Gastrocnemius medialis (tissue), 4 donors: ENCODE measurements at regions not wholly inside any gene's neighbourhood (a gene's known extent, or its start where the extent isn't known, plus 50 kb on each side); places are given as distances from the start of the nearest gene placed in this dataset.

ENCODE experiments used
- ATAC-seq, 2 donors: fragments of 150-250 bp; one replicate each; pipeline ENCODE4 v1.9.1; 2016
- DNase-seq, 2 donors: peaks; one replicate each; pipeline ENCODE4 v3.0.0-alpha.2; 2019
- H3K27ac ChIP-seq, 4 donors: fragments of 200-600 bp; sonication (generic); 1 replicate in 1 of 4; 2 replicates in 3 of 4; pipeline ENCODE4 v1.5.1; 2016 to 2018; ENCODE audit warnings: mild to moderate bottlenecking in 2 of 4, moderate library complexity in 1 of 4
- H3K27me3 ChIP-seq, 3 donors: fragments of 200-600 bp; sonication (generic) in 2 of 3; 1 replicate in 1 of 3; 2 replicates in 2 of 3; pipeline versions ENCODE4 v1.5.1 to v1.6.0; 2016 to 2019; ENCODE audit warnings: mild to moderate bottlenecking in 1 of 3, moderate library complexity in 1 of 3
- H3K36me3 ChIP-seq, 2 donors: fragments of 200-600 bp; sonication (generic) in 1 of 2; one replicate each; pipeline ENCODE4 v1.5.1; 2017 to 2018
- H3K4me1 ChIP-seq, 2 donors: fragments of 200-600 bp; sonication (generic) in 1 of 2; one replicate each; pipeline ENCODE4 v1.5.1; 2016 to 2017; ENCODE audit warnings: mild to moderate bottlenecking in 2 of 2
- H3K4me3 ChIP-seq, 4 donors: fragments of 200-600 bp; sonication (generic) in 3 of 4; 1 replicate in 1 of 4; 2 replicates in 3 of 4; pipeline ENCODE4 v1.5.1; 2016 to 2019; ENCODE audit warnings: mild to moderate bottlenecking in 2 of 4
- H3K9me3 ChIP-seq, 3 donors: fragments of 200-600 bp; sonication (generic) in 2 of 3; 1 replicate in 1 of 3; 2 replicates in 2 of 3; pipeline ENCODE4 v1.5.1; 2016 to 2019
- POLR2A ChIP-seq, 2 donors: fragments of 450-650 bp; IDR thresholded peaks; one replicate each; pipeline ENCODE4 v1.6.1; 2017; ENCODE audit warnings: antibody characterized with exemption in 2 of 2, mild to moderate bottlenecking in 2 of 2, moderate library complexity in 2 of 2
- in situ Hi-C, 4 donors: fragments of 200-750 bp; cut with MboI; loops; one replicate each; pipeline versions ENCODE4 v1.15.0 to v1.8.0; 2017; ENCODE audit warnings: low sequenced_read_pairs in 4 of 4
- intact Hi-C: fragments of 100-400 bp; cut with DNase I; formaldehyde crosslinking; loops from one replicate; pipeline ENCODE4 v1.15.1; 2023; ENCODE audit warnings: low total_unique reads
- TF ChIP-seq, protein P1 (sequence below), 5 experiments: fragments of 450-650 bp in 3 of 5; fragments of 200-600 bp in 2 of 5; sonication (generic) in 2 of 5; IDR thresholded peaks in 4 of 5; conservative IDR thresholded peaks in 1 of 5; 1 replicate in 4 of 5; 2 replicates in 1 of 5; pipeline ENCODE4 v1.5.1; 2016 to 2019; ENCODE audit warnings: antibody characterized with exemption in 5 of 5, mild to moderate bottlenecking in 3 of 5, moderate library complexity in 3 of 5

DNA sequence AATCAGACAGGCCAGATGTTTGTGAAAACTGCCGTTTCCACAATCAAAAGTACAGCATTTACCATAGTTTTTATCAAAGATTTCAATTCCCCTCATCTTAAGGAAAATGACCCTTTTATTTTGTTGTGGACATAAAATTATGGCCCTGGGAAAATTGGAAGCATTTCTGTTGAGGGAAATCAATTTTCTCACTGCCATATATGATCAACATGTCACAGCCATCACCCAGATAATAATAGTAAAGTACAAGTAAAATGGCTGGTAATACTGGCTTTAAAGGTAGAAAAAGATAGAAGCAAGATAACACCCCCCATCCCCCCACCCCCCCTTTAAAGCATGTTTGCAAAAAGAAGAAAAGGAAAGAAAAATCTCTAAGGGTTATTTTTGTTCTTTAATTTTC, 311.7 kb downstream of the WDR72 start:
- H3K27me3 ChIP-seq: no peaks in the 10 kb centered on the region
- in situ Hi-C loops: no loop called here
- H3K4me3 ChIP-seq: no peak overlapping the region
- TF ChIP-seq POLR2A (IDR thresholded peaks at IDR 0.05): no peak
- TF ChIP-seq, protein P1, sequence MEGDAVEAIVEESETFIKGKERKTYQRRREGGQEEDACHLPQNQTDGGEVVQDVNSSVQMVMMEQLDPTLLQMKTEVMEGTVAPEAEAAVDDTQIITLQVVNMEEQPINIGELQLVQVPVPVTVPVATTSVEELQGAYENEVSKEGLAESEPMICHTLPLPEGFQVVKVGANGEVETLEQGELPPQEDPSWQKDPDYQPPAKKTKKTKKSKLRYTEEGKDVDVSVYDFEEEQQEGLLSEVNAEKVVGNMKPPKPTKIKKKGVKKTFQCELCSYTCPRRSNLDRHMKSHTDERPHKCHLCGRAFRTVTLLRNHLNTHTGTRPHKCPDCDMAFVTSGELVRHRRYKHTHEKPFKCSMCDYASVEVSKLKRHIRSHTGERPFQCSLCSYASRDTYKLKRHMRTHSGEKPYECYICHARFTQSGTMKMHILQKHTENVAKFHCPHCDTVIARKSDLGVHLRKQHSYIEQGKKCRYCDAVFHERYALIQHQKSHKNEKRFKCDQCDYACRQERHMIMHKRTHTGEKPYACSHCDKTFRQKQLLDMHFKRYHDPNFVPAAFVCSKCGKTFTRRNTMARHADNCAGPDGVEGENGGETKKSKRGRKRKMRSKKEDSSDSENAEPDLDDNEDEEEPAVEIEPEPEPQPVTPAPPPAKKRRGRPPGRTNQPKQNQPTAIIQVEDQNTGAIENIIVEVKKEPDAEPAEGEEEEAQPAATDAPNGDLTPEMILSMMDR (IDR thresholded peaks at IDR 0.05 in 4 of 5, conservative IDR thresholded peaks at IDR 0.05 in 1 of 5): no peak
- intact Hi-C loops: no loop called here
- no peak for DNase-seq
- ATAC-seq: no peak
- H3K36me3 ChIP-seq: no peaks in the 10 kb centered on the region
- H3K4me1 ChIP-seq: no peaks in the 10 kb centered on the region
- H3K9me3 ChIP-seq: no peaks in the 10 kb centered on the region
- H3K27ac ChIP-seq: no peak overlapping the region

DNA sequence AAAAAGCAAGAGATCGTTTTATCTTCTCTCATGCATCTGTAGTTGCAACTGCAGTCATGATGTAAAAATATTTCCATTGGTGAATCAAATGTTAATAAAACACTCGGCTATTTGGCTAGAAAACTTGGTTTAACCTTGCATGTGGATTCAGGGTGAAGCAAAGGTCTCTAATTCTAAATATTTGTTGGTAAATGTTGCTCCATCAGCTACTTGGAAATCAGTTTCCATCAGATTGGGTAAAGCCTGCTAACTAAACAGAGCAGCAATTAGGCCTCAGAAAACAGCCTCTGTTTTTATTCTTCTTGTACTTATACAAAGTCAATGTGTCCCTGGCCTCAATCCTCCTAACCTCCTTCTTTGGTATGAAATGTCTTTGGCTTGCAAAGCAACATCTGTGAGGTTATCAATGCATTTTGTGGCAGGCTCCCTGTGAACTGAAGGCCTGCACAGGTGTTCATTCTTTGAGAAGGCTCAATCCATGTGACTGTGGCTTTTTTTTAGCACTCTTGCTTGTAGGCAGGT, 312.3 kb downstream of the WDR72 start:
- TF ChIP-seq POLR2A (IDR thresholded peaks at IDR 0.05): no peak
- TF ChIP-seq, protein P1 (IDR thresholded peaks at IDR 0.05 in 4 of 5, conservative IDR thresholded peaks at IDR 0.05 in 1 of 5): no peak
- H3K4me3 ChIP-seq: no peak overlapping the region
- no peaks in the 10 kb centered on the region for H3K9me3 ChIP-seq
- H3K4me1 ChIP-seq: no peaks in the 10 kb centered on the region
- DNase-seq (no peak), ATAC-seq (no peak)
- H3K36me3 ChIP-seq: no peaks in the 10 kb centered on the region
- H3K27ac ChIP-seq: no peak overlapping the region
- in situ Hi-C loops (no loop called here), intact Hi-C loops (no loop called here)
- no peaks in the 10 kb centered on the region for H3K27me3 ChIP-seq

DNA sequence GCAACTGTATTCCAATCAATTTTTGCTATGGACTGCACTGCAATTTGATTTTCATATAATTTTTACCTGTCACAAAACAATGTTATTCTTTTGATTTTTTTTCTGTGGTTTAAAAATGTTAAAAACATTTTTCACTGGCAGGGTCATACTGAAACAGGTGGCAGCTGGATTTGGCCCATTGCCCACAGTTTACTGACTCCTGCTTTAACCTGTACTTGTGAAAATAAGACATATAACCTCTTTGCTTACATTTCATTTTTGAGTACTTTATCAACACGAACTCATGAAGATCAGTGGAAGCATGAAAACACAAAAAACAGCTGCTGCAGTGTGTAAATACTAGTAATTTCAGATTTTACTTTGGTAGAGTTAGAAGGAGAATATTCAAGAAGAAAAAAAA, 313.1 kb downstream of the WDR72 start:
- DNase-seq (no peak), ATAC-seq (no peak)
- in situ Hi-C loops (no loop called here), intact Hi-C loops (no loop called here)
- TF ChIP-seq, protein P1 (IDR thresholded peaks at IDR 0.05 in 4 of 5, conservative IDR thresholded peaks at IDR 0.05 in 1 of 5): no peak
- no peak for TF ChIP-seq POLR2A (IDR thresholded peaks at IDR 0.05)
- H3K27me3 ChIP-seq: no peaks in the 10 kb centered on the region
- H3K27ac ChIP-seq: no peak overlapping the region
- H3K36me3 ChIP-seq: no peaks in the 10 kb centered on the region
- H3K4me1 ChIP-seq: no peaks in the 10 kb centered on the region
- H3K4me3 ChIP-seq: no peak overlapping the region
- no peaks in the 10 kb centered on the region for H3K9me3 ChIP-seq

DNA sequence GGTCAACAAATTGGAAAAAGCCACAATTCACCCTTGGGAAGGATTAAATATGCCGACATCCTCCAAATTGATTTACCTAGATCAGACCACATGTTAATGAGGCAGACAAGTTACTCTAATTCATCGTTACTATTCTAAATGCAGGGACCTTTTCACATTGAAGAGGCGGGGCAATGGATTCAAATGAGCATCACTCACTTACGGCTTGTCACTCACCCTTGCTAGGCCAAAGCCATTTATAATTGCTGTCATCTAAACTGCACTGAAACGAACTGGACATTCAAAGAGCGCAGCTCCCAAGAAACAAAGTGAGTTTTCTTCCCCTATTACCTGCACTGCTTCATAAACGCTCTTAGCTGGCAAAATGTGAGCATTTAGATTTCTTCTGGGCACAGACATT, 313.9 kb downstream of the WDR72 start:
- Histone ChIP-seq H3K4me3 (no peak overlapping the region), H3K4me1 (no peaks in the 10 kb centered on the region), H3K27me3 (no peaks in the 10 kb centered on the region), H3K36me3 (no peaks in the 10 kb centered on the region), H3K9me3 (no peaks in the 10 kb centered on the region), H3K27ac (no peak overlapping the region)
- DNase-seq: no peak
- intact Hi-C loops: no loop called here
- ATAC-seq: no peak
- TF ChIP-seq POLR2A (IDR thresholded peaks at IDR 0.05): no peak
- TF ChIP-seq, protein P1 (IDR thresholded peaks at IDR 0.05 in 4 of 5, conservative IDR thresholded peaks at IDR 0.05 in 1 of 5): no peak
- in situ Hi-C loops: no loop called here
